Ascending aorta (tissue), 2 donors: ENCODE measurements at regions not wholly inside any gene's neighbourhood (a gene's known extent, or its start where the extent isn't known, plus 50 kb on each side); places are given as distances from the start of the nearest gene placed in this dataset.

Experiments
- DNase-seq, 2 donors: peaks; one replicate each; pipeline ENCODE4 v3.0.0-alpha.2; 2019; ENCODE audit warnings: low spot score in 2 of 2
- H3K27ac ChIP-seq, 2 donors: fragments of 200-600 bp; sonication (generic); one replicate each; pipeline ENCODE4 v1.5.1; 2016 to 2017; ENCODE audit warnings: mild to moderate bottlenecking in 1 of 2
- H3K27me3 ChIP-seq: fragments of 200-600 bp; sonication (generic); one replicate; pipeline ENCODE4 v1.5.1; 2017
- H3K36me3 ChIP-seq, 2 donors: fragments of 200-600 bp; sonication (generic); one replicate each; pipeline ENCODE4 v1.5.1; 2016
- H3K4me1 ChIP-seq, 2 donors: fragments of 200-600 bp; sonication (generic); one replicate each; pipeline ENCODE4 v1.5.1; 2016 to 2017; ENCODE audit warnings: mild to moderate bottlenecking in 1 of 2
- H3K4me3 ChIP-seq, 2 donors: fragments of 200-600 bp; sonication (generic); one replicate each; pipeline ENCODE4 v1.5.1; 2016 to 2017; ENCODE audit warnings: mild to moderate bottlenecking in 1 of 2
- H3K9me3 ChIP-seq, 2 donors: fragments of 200-600 bp; sonication (generic); one replicate each; pipeline ENCODE4 v1.5.1; 2016
- CTCF ChIP-seq, 3 experiments: fragments of 200-600 bp in 2 of 3; fragments of 450-650 bp in 1 of 3; sonication (generic) in 2 of 3; IDR thresholded peaks; one replicate each; pipeline ENCODE4 v1.5.1; 2016 to 2019; ENCODE audit warnings: antibody characterized with exemption in 3 of 3, mild to moderate bottlenecking in 1 of 3, moderate library complexity in 1 of 3
- intact Hi-C: fragments of 100-400 bp; cut with DNase I; formaldehyde crosslinking; loops from one replicate; pipeline ENCODE4 v1.15.1; 2023

GRCh38 chr5:74501674-74502478 lies 138.7 kb downstream of the ENC1 start:
- no peak overlapping the region for H3K4me3 ChIP-seq

GRCh38 chr5:74500110-74500917 lies 140.2 kb downstream of the ENC1 start:
- no peak overlapping the region for H3K4me3 ChIP-seq
- H3K27ac ChIP-seq: no peak overlapping the region
- intact Hi-C loops: no loop called here
- TF ChIP-seq CTCF (IDR thresholded peaks at IDR 0.05): no peak
- DNase-seq: no peak
- H3K9me3 ChIP-seq: no peaks in the 10 kb centered on the region
- no peaks in the 10 kb centered on the region for H3K27me3 ChIP-seq
- no peaks in the 10 kb centered on the region for H3K36me3 ChIP-seq
- H3K4me1 ChIP-seq: no peaks in the 10 kb centered on the region

More at GRCh38 chr5:74501674-74502478, 138.7 kb downstream of the ENC1 start:
- no peak for DNase-seq
- intact Hi-C loops: no loop called here
- H3K4me1 ChIP-seq: no peaks in the 10 kb centered on the region
- no peak for TF ChIP-seq CTCF (IDR thresholded peaks at IDR 0.05)
- no peaks in the 10 kb centered on the region for H3K27me3 ChIP-seq
- no peaks in the 10 kb centered on the region for H3K36me3 ChIP-seq
- no peaks in the 10 kb centered on the region for H3K9me3 ChIP-seq
- H3K27ac ChIP-seq: no peak overlapping the region

DNA sequence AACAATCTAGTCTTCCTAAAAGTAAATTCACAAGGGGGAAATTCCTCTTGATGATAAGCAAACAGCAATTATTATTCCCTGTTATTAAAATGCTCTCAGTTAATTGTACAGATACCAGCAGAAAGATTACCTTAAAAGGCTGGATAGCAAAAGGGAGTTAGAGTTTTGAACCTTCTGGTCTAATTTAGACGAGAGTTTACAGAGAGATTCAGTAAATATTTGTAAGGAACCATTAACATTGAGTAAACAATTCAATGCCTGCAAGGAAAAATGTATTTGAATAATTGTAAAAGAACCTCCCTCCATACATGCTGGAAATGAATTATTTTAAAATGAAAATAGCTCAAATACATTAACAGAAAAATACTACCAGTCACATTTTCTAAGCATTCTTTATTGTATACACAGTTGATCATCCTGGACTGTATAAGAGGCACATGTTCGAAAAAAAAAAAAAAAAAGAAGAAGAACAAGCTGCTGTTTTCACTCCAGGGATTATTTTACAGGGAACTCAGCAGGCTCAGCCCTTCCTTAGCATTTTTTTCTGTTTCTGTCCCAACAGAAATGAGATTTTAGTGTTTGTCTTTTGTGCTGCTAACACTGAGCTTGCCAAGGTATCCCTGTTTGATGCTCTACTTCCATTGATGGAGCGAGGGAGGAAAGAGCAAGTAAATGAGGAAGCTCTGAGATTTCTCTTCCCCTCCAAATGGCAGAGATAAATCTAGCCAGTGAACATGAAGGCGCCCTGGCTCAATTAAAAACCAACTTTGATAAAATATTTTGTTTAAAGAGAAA lies 141.1 kb downstream of the ENC1 start:
- no peaks in the 10 kb centered on the region for H3K36me3 ChIP-seq
- intact Hi-C loops: no loop called here
- TF ChIP-seq CTCF (IDR thresholded peaks at IDR 0.05): no peak
- no peaks in the 10 kb centered on the region for H3K9me3 ChIP-seq
- no peak for DNase-seq
- H3K4me1 ChIP-seq: no peaks in the 10 kb centered on the region
- H3K27me3 ChIP-seq: no peaks in the 10 kb centered on the region
- H3K4me3 ChIP-seq: no peak overlapping the region
- no peak overlapping the region for H3K27ac ChIP-seq

DNA sequence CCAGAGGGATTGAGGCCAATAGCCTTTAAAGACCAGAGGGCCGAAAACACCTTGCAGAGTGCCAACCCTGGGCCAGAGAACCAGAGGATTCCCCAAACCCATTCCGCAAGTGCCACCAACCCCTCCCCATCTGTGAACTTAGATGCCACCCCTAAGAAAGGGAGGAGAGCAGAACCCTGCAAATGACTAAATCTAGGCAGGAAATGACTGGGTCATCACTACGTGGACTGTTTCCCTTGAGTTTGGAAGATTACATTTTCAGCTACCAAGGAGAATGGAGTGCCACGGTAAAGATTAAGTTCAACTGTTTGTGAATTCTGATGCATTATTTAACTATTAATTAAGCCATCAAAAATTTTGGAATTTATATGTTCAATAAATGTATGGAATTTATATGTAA lies 142.8 kb downstream of the ENC1 start:
- no peaks in the 10 kb centered on the region for H3K9me3 ChIP-seq
- no peak for DNase-seq
- H3K27me3 ChIP-seq: no peaks in the 10 kb centered on the region
- H3K27ac ChIP-seq: no peak overlapping the region
- TF ChIP-seq CTCF (IDR thresholded peaks at IDR 0.05): no peak
- H3K36me3 ChIP-seq: no peaks in the 10 kb centered on the region
- H3K4me3 ChIP-seq: no peak overlapping the region
- no peaks in the 10 kb centered on the region for H3K4me1 ChIP-seq
- intact Hi-C loops: no loop called here

DNA sequence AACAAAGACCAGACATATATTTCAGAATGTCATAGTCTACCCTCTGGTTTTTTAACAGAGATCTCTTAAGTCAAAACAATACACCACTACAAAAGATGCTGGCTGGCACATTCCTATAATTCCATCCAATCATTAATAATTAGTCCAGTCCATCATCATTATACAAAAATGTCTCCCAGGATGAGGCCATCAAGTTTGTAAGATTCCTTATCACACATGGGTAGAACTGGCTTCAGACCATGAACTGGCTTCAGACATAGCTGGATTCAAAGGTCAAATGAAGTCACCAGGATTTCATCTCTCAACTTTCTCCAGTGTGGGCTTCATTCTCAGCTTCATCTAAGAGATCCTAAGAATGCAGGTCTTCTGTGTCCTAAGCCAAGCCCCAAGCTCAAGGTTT lies 147.1 kb downstream of the ENC1 start:
- Histone ChIP-seq H3K27me3 (no peaks in the 10 kb centered on the region), H3K9me3 (no peaks in the 10 kb centered on the region), H3K4me3 (no peak overlapping the region), H3K27ac (no peak overlapping the region), H3K36me3 (no peaks in the 10 kb centered on the region), H3K4me1 (no peaks in the 10 kb centered on the region)
- DNase-seq: no peak
- intact Hi-C loops: no loop called here
- TF ChIP-seq CTCF (IDR thresholded peaks at IDR 0.05): no peak
